ENCODE measurements at regions not wholly inside any gene's neighbourhood (a gene's known extent, or its start where the extent isn't known, plus 50 kb on each side); places are given as distances from the start of the nearest gene placed in this dataset.
"Not testable (repeated sequence)": the region's sequence is repeated elsewhere in the genome, so short reads cannot be mapped to it uniquely, and the experiment has no call there.

DNA sequence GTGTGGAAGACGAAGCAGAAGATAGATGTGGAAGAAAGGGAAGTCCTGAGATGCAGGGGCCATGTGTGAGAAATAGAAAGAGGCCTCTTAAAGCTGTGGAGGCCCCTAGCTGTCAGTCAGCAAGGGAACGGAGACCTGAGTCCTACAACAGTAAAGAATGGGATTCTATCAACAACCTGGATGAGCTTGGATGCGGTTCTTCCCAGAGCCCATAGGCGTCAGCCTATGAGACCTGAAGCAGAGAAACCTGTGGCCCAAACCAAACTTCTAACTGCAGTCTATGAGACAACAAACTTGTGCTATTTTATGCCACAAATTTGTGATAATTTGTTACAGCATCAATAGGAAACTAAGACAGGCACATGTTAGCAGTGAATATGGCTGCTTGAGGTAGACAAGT is 583.7 kb downstream of the ADCYAP1 start:
- no peak for DNase-seq

- DNase-seq: no peak
Observed at GRCh38 chr18:1488957-1489356, 584.3 kb downstream of the ADCYAP1 start.

GRCh38 chr18:1495387-1495786 is 590.7 kb downstream of the ADCYAP1 start:
- DNase-seq: no peak

DNA sequence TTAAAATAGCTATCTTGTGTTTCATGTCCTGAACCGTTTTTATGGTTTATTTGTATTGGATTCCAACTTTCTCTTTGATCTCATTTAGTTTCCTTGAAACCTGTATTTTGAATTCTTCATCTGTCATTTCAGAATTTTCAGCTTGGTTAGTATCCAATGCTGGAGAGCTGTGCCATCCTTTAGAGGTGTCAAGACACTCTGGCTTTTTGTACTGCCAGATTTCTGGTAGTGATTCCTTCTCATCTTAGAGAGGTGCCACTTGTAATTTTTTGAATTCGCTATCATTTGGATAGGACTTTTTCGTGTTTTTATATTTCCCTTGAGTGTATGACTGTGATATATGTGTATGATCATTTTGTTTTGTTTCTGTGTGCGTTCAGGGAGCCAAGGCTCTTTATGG is 591.4 kb downstream of the ADCYAP1 start:
- no peak for DNase-seq

DNA sequence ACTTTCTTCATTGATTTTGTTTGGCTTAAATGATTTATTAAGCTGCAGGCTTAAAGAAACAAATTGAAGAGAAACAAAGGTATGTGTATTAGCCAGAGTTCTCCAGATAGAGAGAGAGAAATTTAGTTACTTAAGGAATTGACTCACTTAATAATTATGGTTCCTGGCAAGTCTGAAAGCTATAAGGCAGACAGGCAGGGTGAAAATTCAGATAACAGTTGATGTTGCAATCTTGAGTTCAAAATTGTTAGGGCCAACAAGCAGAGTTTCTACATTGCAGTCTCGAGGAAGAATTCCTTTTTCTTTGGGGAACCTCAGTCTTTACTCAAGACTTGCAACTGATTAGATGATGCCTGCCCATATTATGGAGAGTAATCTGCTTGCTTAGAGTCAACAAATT is 593.5 kb downstream of the ADCYAP1 start:
- no peak for DNase-seq

- no peak for DNase-seq
Observed at GRCh38 chr18:1499265-1499664, 594.6 kb downstream of the ADCYAP1 start.

DNA sequence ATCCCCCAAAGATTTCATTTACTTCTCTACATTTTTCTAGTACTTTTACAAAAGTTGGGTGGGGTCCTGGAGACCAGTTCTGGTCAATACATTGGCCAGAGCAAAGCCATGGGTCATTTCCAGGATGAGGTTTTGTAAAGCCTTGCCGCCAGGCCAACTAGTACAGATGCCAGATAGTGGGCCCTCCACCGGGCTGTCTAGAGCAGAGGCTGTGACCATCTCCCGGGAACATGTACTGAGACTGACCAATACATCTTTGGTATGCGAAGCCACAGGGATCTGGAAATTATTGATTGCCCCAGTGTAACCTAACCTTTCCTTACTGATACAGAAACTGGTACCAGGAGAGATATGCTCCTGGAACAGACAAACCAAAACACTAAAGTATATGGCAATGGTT is 599.2 kb downstream of the ADCYAP1 start:
- no peak for DNase-seq

GRCh38 chr18:1505856-1506255 is 601.2 kb downstream of the ADCYAP1 start:
- DNase-seq: no peak

- DNase-seq: no peak
Observed at GRCh38 chr18:1510542-1511179, 606.0 kb downstream of the ADCYAP1 start.

DNA sequence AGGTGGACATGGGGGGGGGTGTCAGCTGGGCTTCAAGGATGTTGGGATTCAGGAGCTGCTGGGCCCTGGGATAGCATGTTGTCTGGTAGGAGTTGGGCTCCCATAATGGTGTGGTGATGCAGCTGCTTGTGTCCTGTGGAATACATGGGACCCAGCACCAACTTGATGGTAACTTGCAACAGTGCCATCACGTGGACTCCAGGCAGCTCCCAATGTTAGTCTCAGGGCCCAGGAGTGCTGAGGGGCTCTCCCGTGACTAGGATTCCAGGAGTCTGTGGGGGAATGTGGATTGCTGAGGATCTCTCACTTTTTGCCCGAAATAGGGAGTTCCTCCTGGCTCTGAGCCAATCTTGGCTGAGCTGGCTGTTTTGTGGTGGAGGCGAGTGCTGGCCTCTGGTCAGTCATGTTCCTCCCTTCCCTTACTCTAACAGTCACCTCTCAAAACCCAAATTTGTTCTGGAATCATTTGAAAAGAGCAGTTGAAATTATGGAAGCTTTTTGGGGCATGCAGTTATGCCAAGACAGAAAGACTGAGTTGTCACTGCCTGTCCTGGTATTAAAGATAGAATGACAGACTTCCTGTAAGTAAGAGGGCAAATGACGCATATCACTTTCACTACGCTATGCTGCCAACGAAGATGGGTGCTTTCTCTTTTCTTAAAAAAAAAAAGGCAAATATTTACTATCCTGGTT is 607.1 kb downstream of the ADCYAP1 start:
- DNase-seq: no peak

- no peak for DNase-seq
Observed at GRCh38 chr18:1513519-1513918, 608.8 kb downstream of the ADCYAP1 start.

DNA sequence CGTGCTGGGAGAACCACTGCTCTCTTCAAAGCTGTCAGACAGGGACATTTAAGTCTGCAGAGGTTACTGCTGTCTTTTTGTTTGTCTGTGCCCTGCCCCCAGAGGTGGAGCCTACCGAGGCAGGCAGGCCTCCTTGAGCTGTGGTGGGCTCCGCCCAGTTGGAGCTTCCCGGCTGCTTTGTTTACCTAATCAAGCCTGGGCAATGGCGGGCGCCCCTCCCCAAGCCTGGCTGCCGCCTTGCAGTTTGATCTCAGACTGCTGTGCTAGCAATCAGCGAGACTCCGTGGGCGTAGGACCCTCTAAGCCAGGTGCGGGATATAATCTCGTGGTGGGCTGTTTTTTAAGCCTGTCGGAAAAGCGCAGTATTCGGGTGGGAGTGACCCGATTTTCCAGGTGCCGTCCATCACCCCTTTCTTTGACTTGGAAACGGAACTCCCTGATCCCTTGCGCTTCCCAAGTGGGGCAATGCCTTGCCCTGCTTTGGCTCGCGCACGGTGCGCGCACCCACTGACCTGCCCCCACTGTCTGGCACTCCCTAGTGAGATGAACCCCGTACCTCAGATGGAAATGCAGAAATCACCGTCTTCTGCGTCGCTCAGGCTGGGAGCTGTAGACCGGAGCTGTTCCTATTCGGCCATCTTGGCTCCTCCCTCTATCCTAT is 617.0 kb downstream of the ADCYAP1 start:
- not testable (repeated sequence) for DNase-seq

GRCh38 chr18:1522249-1522615 is 617.6 kb downstream of the ADCYAP1 start:
- no peak for DNase-seq

- no peak for DNase-seq
Observed at GRCh38 chr18:1526991-1527390, 622.3 kb downstream of the ADCYAP1 start.

GRCh38 chr18:1527805-1528204 is 623.1 kb downstream of the ADCYAP1 start:
- no peak for DNase-seq

- no peak for DNase-seq
Observed at GRCh38 chr18:1528447-1528846, 623.8 kb downstream of the ADCYAP1 start.

DNA sequence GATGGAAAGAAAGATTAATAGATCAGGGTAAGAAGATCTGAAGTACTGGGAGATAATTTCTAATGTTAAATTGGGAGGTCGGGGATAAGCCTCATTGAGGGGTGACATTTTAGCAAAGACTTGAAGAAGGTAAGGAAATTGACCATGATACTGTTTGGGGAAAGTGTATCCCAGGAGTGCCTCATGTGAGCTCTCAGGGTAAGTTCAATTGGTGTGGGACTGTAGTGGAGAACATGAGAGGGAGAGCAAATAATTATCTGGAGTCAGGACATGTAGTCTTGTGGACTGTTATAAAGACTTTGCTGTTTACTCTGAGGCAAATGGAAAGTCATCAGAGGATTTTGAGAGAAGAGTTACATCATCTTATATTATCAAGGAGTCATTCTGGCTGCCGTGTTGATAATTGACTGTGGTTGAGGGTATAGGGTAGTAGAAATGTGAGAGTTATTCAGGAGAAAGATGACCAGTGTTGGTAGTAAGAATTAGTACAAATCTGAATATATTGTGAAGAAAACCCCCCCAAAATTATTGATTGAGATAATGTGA is 624.4 kb downstream of the ADCYAP1 start:
- DNase-seq: no peak

DNA sequence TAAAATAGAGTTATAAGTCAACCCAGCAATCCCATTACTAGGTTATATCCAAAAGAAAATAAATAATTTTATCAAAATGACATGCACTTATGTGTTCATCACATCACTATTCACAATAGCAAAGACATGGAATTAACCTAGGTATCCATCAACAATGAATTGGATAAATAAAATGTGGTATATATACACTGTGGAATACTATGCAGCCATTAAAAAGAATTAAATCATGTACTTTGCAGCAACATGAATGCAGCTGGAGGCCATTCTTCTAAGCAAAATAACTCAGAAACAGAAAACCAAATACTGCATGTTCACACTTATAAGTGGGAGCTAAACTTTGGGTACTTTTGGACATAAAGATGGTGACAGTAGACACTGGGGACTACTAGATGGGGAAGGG is 626.0 kb downstream of the ADCYAP1 start:
- DNase-seq: no peak

DNA sequence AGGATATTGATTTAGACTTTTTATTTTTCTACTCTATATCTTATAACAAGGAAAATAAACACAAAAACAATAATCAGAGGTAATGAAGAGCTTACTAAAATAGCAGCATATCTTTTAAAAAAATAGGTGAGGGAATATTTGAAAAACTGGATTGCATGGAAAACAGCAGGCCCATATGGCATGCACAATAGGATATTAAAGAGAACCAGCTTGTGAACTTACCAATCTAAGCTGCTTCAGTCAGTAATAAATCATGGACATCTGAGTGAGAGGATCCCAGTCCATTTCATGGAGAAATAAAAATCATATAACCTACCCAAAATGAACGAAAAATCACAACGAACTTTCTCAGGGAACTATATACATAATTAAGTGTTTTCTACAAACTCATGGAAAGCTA is 634.6 kb downstream of the ADCYAP1 start:
- DNase-seq: no peak

DNA sequence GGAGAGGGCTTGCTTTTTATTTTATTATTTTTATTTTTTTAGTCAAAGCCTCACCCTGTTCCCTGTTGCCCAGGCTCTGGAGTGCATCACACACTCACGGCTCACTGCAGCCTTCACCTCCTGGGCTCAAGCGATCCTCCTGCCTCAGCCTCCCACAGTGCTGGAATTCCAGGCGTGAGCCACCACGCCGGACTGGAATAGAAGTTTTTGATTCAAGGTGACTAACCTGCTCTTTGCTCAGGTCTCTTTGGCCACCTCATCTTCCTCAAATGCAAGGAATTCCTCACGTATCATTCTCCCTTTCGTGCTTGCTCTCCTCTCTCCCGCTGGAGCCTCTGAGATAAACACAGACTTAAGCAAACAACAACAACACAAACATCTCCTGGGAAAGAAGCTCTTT is 636.8 kb downstream of the ADCYAP1 start:
- no peak for DNase-seq

DNA sequence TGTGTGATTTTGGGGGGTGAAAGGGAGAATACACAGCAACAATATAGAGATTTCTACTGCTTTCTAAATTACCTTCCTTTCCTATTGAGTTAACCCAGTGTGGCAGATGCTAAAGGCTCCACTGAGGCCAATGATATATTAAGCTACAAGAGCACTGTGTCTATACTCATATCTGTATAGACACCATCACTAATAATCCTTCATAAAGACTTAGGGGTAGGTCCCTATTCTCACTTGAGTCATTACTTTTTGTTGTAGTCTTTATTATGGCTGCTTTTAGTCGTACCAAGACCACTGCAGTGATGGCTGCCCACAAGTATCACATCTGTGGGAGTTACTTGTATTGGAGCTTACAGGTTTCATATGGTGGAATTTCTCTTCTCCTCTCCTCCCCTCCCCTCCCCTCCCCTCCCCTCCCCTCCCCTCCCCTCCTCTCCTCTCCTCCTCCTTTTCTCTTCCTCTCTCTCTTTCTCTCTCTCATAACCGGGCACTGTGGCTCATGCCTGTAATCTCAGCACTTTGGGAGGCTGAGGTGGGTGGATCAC is 637.6 kb downstream of the ADCYAP1 start:
- DNase-seq: no peak

DNA sequence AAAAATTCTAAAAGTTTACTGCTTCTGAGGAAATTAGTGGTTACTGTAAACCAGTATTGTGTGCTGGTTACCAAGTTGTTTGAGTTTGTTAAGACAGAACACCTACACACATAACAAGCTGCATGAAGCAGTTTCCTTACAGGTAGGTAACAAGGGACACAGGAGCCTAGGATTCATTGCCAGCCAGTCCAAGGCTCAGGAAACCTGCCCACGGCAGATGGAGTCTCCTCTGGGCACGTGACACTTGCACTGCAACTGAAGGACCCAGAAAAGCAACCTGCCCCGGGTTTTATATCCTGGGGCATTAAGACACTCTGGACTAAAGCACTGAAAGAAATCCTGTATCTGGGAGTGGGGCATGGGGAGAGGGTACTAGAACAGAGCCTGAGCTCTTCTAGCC is 639.3 kb downstream of the ADCYAP1 start:
- DNase-seq: no peak

DNA sequence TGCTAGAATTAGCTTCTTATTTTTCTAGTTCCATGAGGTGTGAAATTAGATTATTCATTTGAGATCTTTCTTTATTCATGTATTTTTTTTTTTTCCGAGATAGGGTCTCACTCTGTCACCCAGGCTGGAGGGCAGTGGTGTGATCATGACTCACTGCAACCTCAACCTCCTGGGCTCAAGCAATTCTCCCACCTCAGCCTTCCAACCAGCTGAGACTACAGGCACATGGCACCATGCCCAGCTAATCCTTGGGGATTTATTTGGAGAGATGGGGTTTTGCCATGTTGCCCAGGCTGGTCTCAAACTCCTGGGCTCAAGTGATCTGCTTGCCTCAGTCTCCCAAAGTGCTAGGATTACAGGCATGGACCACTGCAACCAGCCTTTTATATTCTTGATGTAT is 653.0 kb downstream of the ADCYAP1 start:
- not testable (repeated sequence) for DNase-seq
